AG09309 (cell line): ENCODE measurements at regions not wholly inside any gene's neighbourhood (a gene's known extent, or its start where the extent isn't known, plus 50 kb on each side); places are given as distances from the start of the nearest gene placed in this dataset.
A peak's percentile ranks its signal among the peaks of the same experiment; 100 is the strongest.

Experiments used
- DNase-seq: peaks from one replicate; pipeline ENCODE4 v3.0.0-alpha.2; 2010; ENCODE audit warnings: low read depth
- H3K4me3 ChIP-seq: 2 replicates; pipeline ENCODE4 v1.5.1; 2011; ENCODE audit warnings: mild to moderate bottlenecking, low read depth, low read length, moderate library complexity; ENCODE audit not compliant: control insufficient read depth
- TF ChIP-seq, protein P1 (sequence below): IDR thresholded peaks from 2 replicates; pipeline ENCODE4 v1.5.1; 2011; ENCODE audit warnings: mild to moderate bottlenecking, low read depth, low read length, inconsistent platforms; ENCODE audit not compliant: insufficient read depth, control insufficient read depth; ENCODE audit errors: missing control alignments

DNA sequence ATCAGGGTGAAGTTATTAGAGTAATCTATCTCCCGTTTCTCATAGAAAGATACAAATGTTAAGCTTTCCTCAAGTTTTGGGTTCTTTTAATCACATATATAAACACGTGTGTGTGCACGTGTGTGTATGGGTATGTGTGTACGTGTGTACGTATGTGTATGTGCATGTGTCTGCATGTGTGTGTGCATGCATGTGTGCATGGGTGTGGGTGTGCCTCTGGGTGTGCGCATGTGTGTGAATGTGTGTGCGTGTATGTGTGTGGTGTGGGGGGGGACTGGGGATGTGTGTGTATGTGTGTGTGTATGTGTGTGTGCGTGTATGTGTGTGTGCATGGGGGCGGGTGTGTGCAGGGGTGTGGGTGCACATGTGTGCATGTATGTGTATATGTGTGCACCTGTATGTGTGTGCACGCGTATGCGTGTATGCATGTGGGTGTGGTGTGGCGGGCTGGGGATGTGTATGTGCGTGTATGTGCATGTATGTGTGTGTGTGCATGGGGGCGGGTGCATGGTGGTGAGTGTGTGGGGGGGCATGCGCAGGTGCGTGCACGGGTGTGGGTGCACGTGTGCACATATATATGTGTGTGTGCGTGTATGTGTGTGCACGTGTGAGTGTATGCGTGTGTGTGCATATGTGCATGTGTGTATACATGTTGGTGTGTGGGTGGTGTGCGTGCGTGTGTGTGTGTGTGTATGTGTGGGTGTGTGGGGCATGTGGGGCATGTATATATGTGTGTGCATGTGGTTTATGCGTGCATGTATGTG is 304.0 kb downstream of the MBD2 start:
- H3K4me3 ChIP-seq = no peak overlapping the region
- TF ChIP-seq, protein P1, sequence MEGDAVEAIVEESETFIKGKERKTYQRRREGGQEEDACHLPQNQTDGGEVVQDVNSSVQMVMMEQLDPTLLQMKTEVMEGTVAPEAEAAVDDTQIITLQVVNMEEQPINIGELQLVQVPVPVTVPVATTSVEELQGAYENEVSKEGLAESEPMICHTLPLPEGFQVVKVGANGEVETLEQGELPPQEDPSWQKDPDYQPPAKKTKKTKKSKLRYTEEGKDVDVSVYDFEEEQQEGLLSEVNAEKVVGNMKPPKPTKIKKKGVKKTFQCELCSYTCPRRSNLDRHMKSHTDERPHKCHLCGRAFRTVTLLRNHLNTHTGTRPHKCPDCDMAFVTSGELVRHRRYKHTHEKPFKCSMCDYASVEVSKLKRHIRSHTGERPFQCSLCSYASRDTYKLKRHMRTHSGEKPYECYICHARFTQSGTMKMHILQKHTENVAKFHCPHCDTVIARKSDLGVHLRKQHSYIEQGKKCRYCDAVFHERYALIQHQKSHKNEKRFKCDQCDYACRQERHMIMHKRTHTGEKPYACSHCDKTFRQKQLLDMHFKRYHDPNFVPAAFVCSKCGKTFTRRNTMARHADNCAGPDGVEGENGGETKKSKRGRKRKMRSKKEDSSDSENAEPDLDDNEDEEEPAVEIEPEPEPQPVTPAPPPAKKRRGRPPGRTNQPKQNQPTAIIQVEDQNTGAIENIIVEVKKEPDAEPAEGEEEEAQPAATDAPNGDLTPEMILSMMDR = no peak
- no peak for DNase-seq

DNA sequence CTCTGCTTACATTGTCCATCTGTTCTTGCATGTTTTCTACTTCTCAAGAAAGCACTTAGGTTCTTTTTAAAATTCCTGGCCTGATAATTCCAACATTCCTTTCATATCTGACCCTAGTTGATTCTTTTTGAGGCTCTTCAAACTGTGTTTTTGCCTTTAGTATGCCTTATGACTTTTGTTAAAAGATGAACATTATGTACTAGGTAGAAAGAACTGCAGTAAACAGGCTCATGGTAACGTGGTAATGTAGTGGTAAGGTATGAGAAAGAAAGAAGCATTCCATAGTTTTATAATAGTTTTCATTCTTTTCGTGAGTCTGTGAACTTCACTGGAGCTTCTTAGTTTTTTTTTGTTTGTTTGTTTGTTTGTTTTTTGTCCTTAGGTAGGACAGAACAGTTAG is 306.4 kb downstream of the MBD2 start:
- H3K4me3 ChIP-seq = no peak overlapping the region
- TF ChIP-seq, protein P1 = no peak
- no peak for DNase-seq

GRCh38 chr18:53911200-53911599 is 313.3 kb downstream of the MBD2 start:
- H3K4me3 ChIP-seq = no peak overlapping the region
- TF ChIP-seq, protein P1 = no peak
- no peak for DNase-seq

GRCh38 chr18:53909668-53910067 is 314.8 kb downstream of the MBD2 start:
- peak; percentile 2 for DNase-seq
- TF ChIP-seq, protein P1 = peak; percentile 36
- H3K4me3 ChIP-seq = no peak overlapping the region

DNA sequence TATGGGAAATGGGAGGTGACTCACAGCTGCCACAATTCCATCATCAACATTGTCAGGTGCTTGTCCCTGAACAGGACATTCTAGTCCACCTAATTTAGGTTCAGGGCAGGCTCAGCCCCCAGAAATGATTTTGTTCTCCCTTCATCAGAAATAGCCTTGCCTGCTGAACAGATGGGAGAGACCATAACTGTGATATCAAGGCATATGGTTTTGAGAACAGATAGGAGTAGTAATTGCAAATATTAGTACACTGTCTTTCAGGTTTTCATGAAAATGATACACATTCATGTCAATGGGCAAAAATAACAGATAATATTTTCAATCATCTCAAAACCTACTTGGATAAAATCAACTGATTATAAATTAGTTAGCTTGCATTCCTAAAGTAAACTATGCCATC is 316.5 kb downstream of the MBD2 start:
- TF ChIP-seq, protein P1 = no peak
- DNase-seq = no peak
- H3K4me3 ChIP-seq = no peak overlapping the region

DNA sequence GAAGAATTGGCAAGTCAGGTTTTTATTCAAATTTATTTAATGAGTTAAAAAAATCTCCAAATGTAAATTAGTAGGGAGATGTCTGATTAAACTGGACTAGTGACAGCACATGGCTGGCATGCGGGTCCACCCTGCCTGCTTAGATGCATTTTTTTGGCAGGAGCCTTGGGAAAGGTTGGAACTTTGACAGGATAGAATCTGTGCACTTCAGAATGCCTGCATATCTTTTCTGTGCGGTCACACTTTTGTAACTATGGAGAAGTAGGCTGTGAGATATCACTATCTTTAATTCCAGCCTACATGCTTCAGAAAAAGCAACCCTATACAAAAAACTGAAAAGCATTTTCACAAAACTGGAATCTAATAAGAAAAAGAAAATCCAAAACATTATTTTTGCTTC is 317.8 kb downstream of the MBD2 start:
- TF ChIP-seq, protein P1 = no peak
- no peak overlapping the region for H3K4me3 ChIP-seq
- no peak for DNase-seq
